Ovary (tissue), 7 donors: ENCODE measurements at regions not wholly inside any gene's neighbourhood (a gene's known extent, or its start where the extent isn't known, plus 50 kb on each side); places are given as distances from the start of the nearest gene placed in this dataset.
A peak's percentile ranks its signal among the peaks of the same experiment; 100 is the strongest.

Experiments used
- DNase-seq, 5 donors: peaks; one replicate each; pipeline ENCODE4 v3.0.0-alpha.2; 2019 to 2020
- H3K27ac ChIP-seq, 2 donors: fragments of 200-600 bp; one replicate each; pipeline versions ENCODE4 v1.5.1 to v1.8.0; 2019 to 2022
- H3K27me3 ChIP-seq: fragments of 200-600 bp; one replicate; pipeline ENCODE4 v1.8.0; 2022
- H3K36me3 ChIP-seq: fragments of 200-600 bp; sonication (generic); one replicate; pipeline ENCODE4 v1.5.1; 2019
- H3K4me1 ChIP-seq: one replicate; pipeline ENCODE4 v1.8.1; 2013; ENCODE audit warnings: mild to moderate bottlenecking, moderate library complexity; ENCODE audit not compliant: insufficient read depth
- H3K4me3 ChIP-seq: fragments of 200-600 bp; sonication (generic); one replicate; pipeline ENCODE4 v1.5.1; 2017
- H3K9me3 ChIP-seq, 2 donors: fragments of 200-600 bp in 1 of 2; sonication (generic) in 1 of 2; one replicate each; pipeline versions ENCODE4 v1.5.1 to v1.8.1; 2013 to 2019; ENCODE audit warnings: mild to moderate bottlenecking in 1 of 2, moderate library complexity in 1 of 2
- EP300 ChIP-seq: sonication (generic); formaldehyde crosslinking; IDR thresholded peaks from one replicate; pipeline ENCODE4 v1.6.1; 2017; ENCODE audit warnings: antibody characterized with exemption
- POLR2A ChIP-seq: fragments of 450-650 bp; IDR thresholded peaks from one replicate; pipeline ENCODE4 v1.6.1; 2017; ENCODE audit warnings: antibody characterized with exemption, mild to moderate bottlenecking, moderate library complexity
- WGBS, 3 donors: extraction: QIAGEN DNeasy Blood & Tissue Kit in 1 of 3; methylation state at CpG; one replicate each; pipeline versions ENCODE4 v1.1.5 to v1.1.7; 2013 to 2017; 5-methylcytosine and 5-hydroxymethylcytosine counted together
- intact Hi-C, 4 donors: fragments of 100-400 bp; cut with DNase I; formaldehyde crosslinking; loops; one replicate each; pipeline versions ENCODE4 v1.11.0 to v1.15.1; 2022 to 2023
- TF ChIP-seq, protein P1 (sequence below), 3 donors: fragments of 450-650 bp in 2 of 3; fragments of 200-600 bp in 1 of 3; IDR thresholded peaks; one replicate each; pipeline versions ENCODE4 v1.5.1 to v1.8.0; 2016 to 2022; ENCODE audit warnings: antibody characterized with exemption in 3 of 3, mild to moderate bottlenecking in 1 of 3
- donor health status: DM: no; HTN: no; CAD: no; lungs with moderate emphysema.
- donor health status: DM: no; HTN: no; CAD: no.
- donor health status: Bipolar disorder and iron deficiency.
- donor health status: DM: no; HTN: no; CAD: no.
- donor health status: DM: yes; HTN: yes; CAD: no.

DNA sequence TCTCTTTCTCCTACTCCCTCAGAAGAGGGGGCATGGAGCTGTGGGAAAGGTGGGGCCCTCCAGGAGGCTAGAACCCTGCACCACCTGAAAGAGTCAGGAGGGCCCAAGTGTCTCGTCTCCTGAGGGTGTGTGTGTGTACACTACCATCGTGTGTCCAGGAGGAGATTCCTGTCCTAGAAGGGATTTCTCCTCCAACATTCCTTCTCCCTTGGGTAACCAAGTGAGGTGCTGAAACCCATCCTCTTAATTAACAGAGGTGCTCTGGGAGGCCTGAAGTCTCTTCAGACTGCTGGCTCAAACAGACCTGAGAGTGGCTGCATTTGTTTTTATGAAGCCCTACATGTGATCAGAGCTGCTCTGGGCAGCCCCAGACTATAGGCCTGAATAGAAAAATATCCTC is 61.1 kb upstream of the FAM169A start:
- Histone ChIP-seq H3K27me3 (no peaks in the 10 kb centered on the region), H3K4me1 (no peaks in the 10 kb centered on the region), H3K4me3 (no peak overlapping the region), H3K27ac (no peak overlapping the region), H3K36me3 (no peaks in the 10 kb centered on the region), H3K9me3 (no peaks in the 10 kb centered on the region)
- no peak for TF ChIP-seq POLR2A
- TF ChIP-seq, protein P1, sequence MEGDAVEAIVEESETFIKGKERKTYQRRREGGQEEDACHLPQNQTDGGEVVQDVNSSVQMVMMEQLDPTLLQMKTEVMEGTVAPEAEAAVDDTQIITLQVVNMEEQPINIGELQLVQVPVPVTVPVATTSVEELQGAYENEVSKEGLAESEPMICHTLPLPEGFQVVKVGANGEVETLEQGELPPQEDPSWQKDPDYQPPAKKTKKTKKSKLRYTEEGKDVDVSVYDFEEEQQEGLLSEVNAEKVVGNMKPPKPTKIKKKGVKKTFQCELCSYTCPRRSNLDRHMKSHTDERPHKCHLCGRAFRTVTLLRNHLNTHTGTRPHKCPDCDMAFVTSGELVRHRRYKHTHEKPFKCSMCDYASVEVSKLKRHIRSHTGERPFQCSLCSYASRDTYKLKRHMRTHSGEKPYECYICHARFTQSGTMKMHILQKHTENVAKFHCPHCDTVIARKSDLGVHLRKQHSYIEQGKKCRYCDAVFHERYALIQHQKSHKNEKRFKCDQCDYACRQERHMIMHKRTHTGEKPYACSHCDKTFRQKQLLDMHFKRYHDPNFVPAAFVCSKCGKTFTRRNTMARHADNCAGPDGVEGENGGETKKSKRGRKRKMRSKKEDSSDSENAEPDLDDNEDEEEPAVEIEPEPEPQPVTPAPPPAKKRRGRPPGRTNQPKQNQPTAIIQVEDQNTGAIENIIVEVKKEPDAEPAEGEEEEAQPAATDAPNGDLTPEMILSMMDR (IDR thresholded peaks at IDR 0.05), result no peak
- TF ChIP-seq EP300, result no peak
- intact Hi-C loops, result no loop called here
- DNase-seq, result no peak
- WGBS, 3 donors, result 74 to 85% (median 79%) methylated on average over 2 of the region's 2 CpGs

GRCh38 chr5:74919487-74919886 is 53.3 kb upstream of the FAM169A start:
- WGBS, 3 donors, result 3 to 7% (median 5%) methylated on average over 6 of the region's 6 CpGs
- no peaks in the 10 kb centered on the region for H3K27me3 ChIP-seq
- H3K4me1 ChIP-seq, result no peaks in the 10 kb centered on the region
- H3K9me3 ChIP-seq, result no peaks in the 10 kb centered on the region
- TF ChIP-seq, protein P1 (IDR thresholded peaks at IDR 0.05), result peak in 1 of 3 donors; percentile 35
- TF ChIP-seq POLR2A, result no peak
- intact Hi-C loops, result loop anchor here in 3 of 4 donors (10.0 kb wide), 2 partner anchors 235 to 245 kb away; partner anchors contain the start of gene HEXB (in 1 of the 3)
- H3K36me3 ChIP-seq, result no peaks in the 10 kb centered on the region
- no peak overlapping the region for H3K27ac ChIP-seq
- no peak overlapping the region for H3K4me3 ChIP-seq
- no peak for DNase-seq

DNA sequence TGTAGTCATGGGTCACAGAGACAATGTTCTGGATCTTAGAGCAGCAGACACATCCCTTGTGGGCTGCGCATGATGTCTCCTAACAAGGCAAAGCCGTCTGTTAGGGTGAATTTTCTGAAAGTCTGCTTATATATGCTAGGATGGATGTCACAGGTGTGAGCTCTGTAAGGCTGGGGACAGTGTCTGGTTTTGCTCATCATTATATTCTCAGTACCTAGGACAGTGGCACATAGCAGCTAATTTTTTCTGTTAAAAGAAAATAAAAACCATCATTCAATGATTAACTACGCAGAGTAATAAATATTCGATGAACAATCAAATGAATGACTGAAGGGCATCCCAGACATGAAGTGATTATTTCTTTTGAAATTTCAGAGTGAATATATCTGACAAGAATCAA is 52.9 kb upstream of the FAM169A start:
- Histone ChIP-seq H3K27me3 (no peaks in the 10 kb centered on the region), H3K36me3 (no peaks in the 10 kb centered on the region), H3K4me3 (no peak overlapping the region), H3K4me1 (no peaks in the 10 kb centered on the region), H3K9me3 (no peaks in the 10 kb centered on the region), H3K27ac (no peak overlapping the region)
- TF ChIP-seq, protein P1 (IDR thresholded peaks at IDR 0.05), result no peak
- TF ChIP-seq EP300 (no peak), POLR2A (no peak)
- intact Hi-C loops, result loop anchor here in 3 of 4 donors (10.0 kb wide), 2 partner anchors 234 to 244 kb away; partner anchors contain the start of gene HEXB (in 1 of the 3)
- DNase-seq, result no peak
- 73 to 84% (median 80%) methylated on average over 4 of the region's 4 CpGs for WGBS, 3 donors

- no peaks in the 10 kb centered on the region for H3K9me3 ChIP-seq
- H3K36me3 ChIP-seq, result no peaks in the 10 kb centered on the region
- no peaks in the 10 kb centered on the region for H3K4me1 ChIP-seq
- DNase-seq, result no peak
- WGBS, 3 donors, result 79 to 82% (median 80%) methylated on average over 4 of the region's 4 CpGs
- H3K27ac ChIP-seq, result no peak overlapping the region
- no peak overlapping the region for H3K4me3 ChIP-seq
- TF ChIP-seq POLR2A, result no peak
- no peak for TF ChIP-seq EP300
- TF ChIP-seq, protein P1 (IDR thresholded peaks at IDR 0.05), result no peak
- H3K27me3 ChIP-seq, result no peaks in the 10 kb centered on the region
- intact Hi-C loops, result loop anchor here in 3 of 4 donors (10.0 kb wide), 2 partner anchors 233 to 243 kb away; partner anchors contain the start of gene HEXB (in 1 of the 3)
These were observed 52.1 kb upstream of the FAM169A start for GRCh38 chr5:74918232-74918669.
